Uterus (tissue), 3 donors: ENCODE measurements at regions not wholly inside any gene's neighbourhood (a gene's known extent, or its start where the extent isn't known, plus 50 kb on each side); places are given as distances from the start of the nearest gene placed in this dataset.
A peak's percentile ranks its signal among the peaks of the same experiment; 100 is the strongest.

ENCODE experiments used
- DNase-seq, 2 donors: peaks; one replicate each; pipeline ENCODE4 v3.0.0-alpha.2; 2019 to 2020
- H3K27ac ChIP-seq, 2 donors: fragments of 200-600 bp; sonication (generic); 1 replicate in 1 of 2; 2 replicates in 1 of 2; pipeline ENCODE4 v1.5.1; 2016 to 2018
- H3K27me3 ChIP-seq, 2 donors: fragments of 200-600 bp; sonication (generic); one replicate each; pipeline ENCODE4 v1.5.1; 2018 to 2019; ENCODE audit warnings: control low read depth in 1 of 2
- H3K36me3 ChIP-seq, 2 donors: fragments of 200-600 bp; sonication (generic); one replicate each; pipeline ENCODE4 v1.5.1; 2019; ENCODE audit warnings: control low read depth in 1 of 2
- H3K4me1 ChIP-seq, 2 donors: fragments of 200-600 bp; sonication (generic); one replicate each; pipeline ENCODE4 v1.5.1; 2018 to 2019; ENCODE audit warnings: control low read depth in 1 of 2
- H3K4me3 ChIP-seq, 2 donors: fragments of 200-600 bp; sonication (generic); 1 replicate in 1 of 2; 2 replicates in 1 of 2; pipeline ENCODE4 v1.5.1; 2018 to 2019; ENCODE audit warnings: mild to moderate bottlenecking in 1 of 2
- H3K9me3 ChIP-seq, 2 donors: fragments of 200-600 bp; sonication (generic); one replicate each; pipeline ENCODE4 v1.5.1; 2019; ENCODE audit warnings: control low read depth in 1 of 2
- CTCF ChIP-seq, 4 experiments: fragments of 200-600 bp in 2 of 4; fragments of 450-650 bp in 2 of 4; sonication (generic) in 2 of 4; IDR thresholded peaks; one replicate each; pipeline ENCODE4 v1.5.1; 2016 to 2019; ENCODE audit warnings: antibody characterized with exemption in 4 of 4, mild to moderate bottlenecking in 2 of 4, moderate library complexity in 1 of 4
- POLR2A ChIP-seq, 2 donors: fragments of 450-650 bp; IDR thresholded peaks; one replicate each; pipeline ENCODE4 v1.6.1; 2016; ENCODE audit warnings: antibody characterized with exemption in 2 of 2, mild to moderate bottlenecking in 1 of 2, moderate library complexity in 1 of 2
- intact Hi-C: fragments of 100-400 bp; cut with DNase I; formaldehyde crosslinking; loops from one replicate; pipeline ENCODE4 v1.15.1; 2023; ENCODE audit warnings: low total_unique reads
- donor health status: DM: yes; HTN: yes; CAD: no.

- no peak for DNase-seq
- intact Hi-C loops: no loop called here
- H3K4me3 ChIP-seq: no peak overlapping the region
- no peaks in the 10 kb centered on the region for H3K9me3 ChIP-seq
- H3K27ac ChIP-seq: no peak overlapping the region
- no peaks in the 10 kb centered on the region for H3K27me3 ChIP-seq
- no peaks in the 10 kb centered on the region for H3K36me3 ChIP-seq
- TF ChIP-seq POLR2A (IDR thresholded peaks at IDR 0.05): no peak
- TF ChIP-seq CTCF (IDR thresholded peaks at IDR 0.05): no peak
- no peaks in the 10 kb centered on the region for H3K4me1 ChIP-seq
These were observed 427.7 kb downstream of the METTL4 start for GRCh38 chr18:2143636-2144035.

GRCh38 chr18:2144811-2145210, 426.5 kb downstream of the METTL4 start:
- no peaks in the 10 kb centered on the region for H3K9me3 ChIP-seq
- no peak for TF ChIP-seq POLR2A (IDR thresholded peaks at IDR 0.05)
- no peak for TF ChIP-seq CTCF (IDR thresholded peaks at IDR 0.05)
- no peaks in the 10 kb centered on the region for H3K27me3 ChIP-seq
- no peaks in the 10 kb centered on the region for H3K4me1 ChIP-seq
- H3K36me3 ChIP-seq: no peaks in the 10 kb centered on the region
- intact Hi-C loops: no loop called here
- no peak for DNase-seq
- H3K27ac ChIP-seq: no peak overlapping the region
- no peak overlapping the region for H3K4me3 ChIP-seq

- Histone ChIP-seq H3K36me3 (no peaks in the 10 kb centered on the region), H3K4me1 (no peaks in the 10 kb centered on the region), H3K4me3 (no peak overlapping the region), H3K27ac (no peak overlapping the region), H3K9me3 (no peaks in the 10 kb centered on the region), H3K27me3 (no peaks in the 10 kb centered on the region)
- TF ChIP-seq POLR2A (IDR thresholded peaks at IDR 0.05): no peak
- no peak for DNase-seq
- intact Hi-C loops: no loop called here
These were observed 425.2 kb downstream of the METTL4 start for GRCh38 chr18:2146092-2146491.

- Histone ChIP-seq H3K4me3 (no peak overlapping the region), H3K27ac (no peak overlapping the region), H3K36me3 (no peaks in the 10 kb centered on the region), H3K27me3 (no peaks in the 10 kb centered on the region), H3K4me1 (no peaks in the 10 kb centered on the region), H3K9me3 (no peaks in the 10 kb centered on the region)
- TF ChIP-seq POLR2A (IDR thresholded peaks at IDR 0.05) (no peak), CTCF (IDR thresholded peaks at IDR 0.05) (no peak)
- intact Hi-C loops: no loop called here
- DNase-seq: no peak
These were observed 424.6 kb downstream of the METTL4 start for GRCh38 chr18:2146754-2147153.

GRCh38 chr18:2147476-2148230, 423.7 kb downstream of the METTL4 start:
- Histone ChIP-seq H3K9me3 (no peaks in the 10 kb centered on the region), H3K27me3 (no peaks in the 10 kb centered on the region), H3K4me1 (no peaks in the 10 kb centered on the region), H3K27ac (no peak overlapping the region), H3K36me3 (no peaks in the 10 kb centered on the region), H3K4me3 (no peak overlapping the region)
- intact Hi-C loops: no loop called here
- DNase-seq: peak in 1 of 2 donors; percentile 14
- TF ChIP-seq CTCF (IDR thresholded peaks at IDR 0.05): no peak
- TF ChIP-seq POLR2A (IDR thresholded peaks at IDR 0.05): no peak
